ENCODE measurements at regions not wholly inside any gene's neighbourhood (a gene's known extent, or its start where the extent isn't known, plus 50 kb on each side); places are given as distances from the start of the nearest gene placed in this dataset.

DNA sequence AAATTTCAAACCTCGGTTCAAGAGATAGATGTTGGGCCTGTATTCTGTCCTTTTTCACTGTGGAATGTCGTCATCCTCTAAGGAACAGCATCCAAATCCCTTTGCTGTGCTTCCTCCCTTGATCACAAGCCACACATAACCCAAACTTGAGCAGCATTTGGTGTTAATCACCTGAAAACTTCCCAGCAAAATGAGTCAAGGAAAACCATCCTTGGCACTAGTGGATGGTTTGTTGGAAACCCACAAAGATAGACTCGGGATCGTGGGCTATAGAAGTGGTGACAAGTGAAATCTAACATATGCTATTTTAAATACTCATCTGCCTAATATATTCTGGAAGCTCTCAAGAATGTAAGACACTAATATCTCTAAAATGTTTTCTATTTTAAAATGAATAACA is 459.1 kb downstream of the SETD4 start:
- TF ChIP-seq CTCF (IDR thresholded peaks at IDR 0.05) (no peak), POLR2A (IDR thresholded peaks at IDR 0.05) (no peak)

All from tibial nerve (tissue), 3 donors.